H9 (cell line): ENCODE measurements at regions not wholly inside any gene's neighbourhood (a gene's known extent, or its start where the extent isn't known, plus 50 kb on each side); places are given as distances from the start of the nearest gene placed in this dataset.

Experiments
- DNase-seq: peaks from one replicate; pipeline ENCODE4 v3.0.0-alpha.2; 2017
- H2AFZ ChIP-seq: one replicate; pipeline ENCODE4 v1.6.1; 2013; ENCODE audit warnings: mild to moderate bottlenecking, low read length, control low read depth, moderate library complexity
- H2AK5ac ChIP-seq: 2 replicates; pipeline ENCODE4 v1.6.1; 2013; ENCODE audit warnings: low read length, control low read depth, mixed read lengths; ENCODE audit not compliant: insufficient read length
- H2BK120ac ChIP-seq: one replicate; pipeline ENCODE4 v1.6.1; 2013; ENCODE audit warnings: low read depth, mild to moderate bottlenecking, low read length, control low read depth, inconsistent platforms; ENCODE audit not compliant: poor library complexity, severe bottlenecking
- H2BK12ac ChIP-seq: 2 replicates; pipeline ENCODE4 v1.6.1; 2013; ENCODE audit warnings: low read length, control low read depth, mixed read lengths, low read depth; ENCODE audit not compliant: insufficient read length
- H2BK15ac ChIP-seq: 2 replicates; pipeline ENCODE4 v1.6.1; 2013; ENCODE audit warnings: low read depth, low read length, control low read depth
- H2BK20ac ChIP-seq: one replicate; pipeline ENCODE4 v1.6.1; 2013; ENCODE audit warnings: low read depth, mild to moderate bottlenecking, low read length, control low read depth, inconsistent platforms; ENCODE audit not compliant: poor library complexity, severe bottlenecking
- H2BK5ac ChIP-seq: 2 replicates; pipeline ENCODE4 v1.6.1; 2013; ENCODE audit warnings: low read length, control low read depth, mixed read lengths; ENCODE audit not compliant: insufficient read length
- H3K14ac ChIP-seq: 2 replicates; pipeline ENCODE4 v1.6.1; 2013; ENCODE audit warnings: low read length, control low read depth; ENCODE audit not compliant: insufficient read depth
- H3K18ac ChIP-seq: 2 replicates; pipeline ENCODE4 v1.6.1; 2013; ENCODE audit warnings: low read depth, mild to moderate bottlenecking, mixed read lengths, low read length, control low read depth; ENCODE audit not compliant: insufficient read length
- H3K23ac ChIP-seq: 2 replicates; pipeline ENCODE4 v1.6.1; 2013; ENCODE audit warnings: low read length, control low read depth, mixed read lengths, low read depth; ENCODE audit not compliant: insufficient read length
- H3K23me2 ChIP-seq: 2 replicates; pipeline ENCODE4 v1.6.1; 2013; ENCODE audit warnings: low read depth, mild to moderate bottlenecking, mixed read lengths, low read length, control low read depth; ENCODE audit not compliant: insufficient read length, poor library complexity, severe bottlenecking
- H3K27ac ChIP-seq: 2 replicates; pipeline ENCODE4 v1.5.1; 2013; ENCODE audit warnings: low read length, control low read depth, mixed read lengths, low read depth; ENCODE audit not compliant: insufficient read length
- H3K27me3 ChIP-seq: 2 replicates; pipeline ENCODE4 v1.6.1; 2013; ENCODE audit warnings: low read length, control low read depth, inconsistent platforms; ENCODE audit not compliant: insufficient read depth
- H3K4ac ChIP-seq: 2 replicates; pipeline ENCODE4 v1.6.1; 2013; ENCODE audit warnings: low read depth, mild to moderate bottlenecking, control low read depth, inconsistent platforms, low read length, moderate library complexity
- H3K4me1 ChIP-seq: 2 replicates; pipeline ENCODE4 v1.6.1; 2013; ENCODE audit warnings: low read length, control low read depth, inconsistent platforms; ENCODE audit not compliant: insufficient read depth
- H3K4me2 ChIP-seq: 2 replicates; pipeline ENCODE4 v1.6.1; 2013; ENCODE audit warnings: low read length, control low read depth, mixed read lengths; ENCODE audit not compliant: insufficient read length, insufficient read depth
- H3K56ac ChIP-seq: 2 replicates; pipeline ENCODE4 v1.6.1; 2013; ENCODE audit warnings: low read depth, mild to moderate bottlenecking, mixed read lengths, low read length, control low read depth; ENCODE audit not compliant: insufficient read length
- H3K79me1 ChIP-seq: 2 replicates; pipeline ENCODE4 v1.6.1; 2013; ENCODE audit warnings: low read depth, mild to moderate bottlenecking, moderate library complexity, low read length, control low read depth, inconsistent platforms; ENCODE audit not compliant: insufficient read depth, poor library complexity, severe bottlenecking
- H3K79me2 ChIP-seq: 2 replicates; pipeline ENCODE4 v1.6.1; 2013; ENCODE audit warnings: low read length, control low read depth, inconsistent platforms; ENCODE audit not compliant: insufficient read depth
- H3K9ac ChIP-seq: 2 replicates; pipeline ENCODE4 v1.6.1; 2013; ENCODE audit warnings: low read length, control low read depth, mixed read lengths; ENCODE audit not compliant: insufficient read length; ENCODE audit errors: extremely low read depth
- H3K9me3 ChIP-seq: one replicate; pipeline ENCODE4 v1.6.1; 2013; ENCODE audit warnings: low read depth, low read length, inconsistent platforms; ENCODE audit not compliant: control insufficient read depth
- H3T11ph ChIP-seq: one replicate; pipeline ENCODE4 v1.6.1; 2013; ENCODE audit warnings: mild to moderate bottlenecking, low read length, control low read depth, inconsistent platforms
- H4K20me1 ChIP-seq: one replicate; pipeline ENCODE4 v1.6.1; 2013; ENCODE audit not compliant: control insufficient read depth, insufficient read length, insufficient read depth
- H4K5ac ChIP-seq: 2 replicates; pipeline ENCODE4 v1.6.1; 2013; ENCODE audit warnings: low read depth, mild to moderate bottlenecking, mixed read lengths, low read length, control low read depth; ENCODE audit not compliant: insufficient read length
- H4K8ac ChIP-seq: replicated peaks from 2 replicates; pipeline ENCODE4 v1.6.1; 2013; ENCODE audit warnings: low read length, control low read depth, mixed read lengths, low read depth; ENCODE audit not compliant: insufficient read length
- H4K91ac ChIP-seq: 2 replicates; pipeline ENCODE4 v1.6.1; 2013; ENCODE audit warnings: low read depth, mild to moderate bottlenecking, moderate library complexity, mixed read lengths, low read length, control low read depth; ENCODE audit not compliant: insufficient read length
- H3K27ac Mint-ChIP-seq, 3 experiments: 2 replicates in 2 of 3; 3 replicates in 1 of 3; pipeline ENCODE4 v1.8.0; 2020 to 2021; ENCODE audit warnings: mixed read lengths in 3 of 3, mild to moderate bottlenecking in 1 of 3, moderate library complexity in 1 of 3
- H3K27me3 Mint-ChIP-seq: 2 replicates; pipeline ENCODE4 v1.8.0; 2021; ENCODE audit warnings: low read depth, mild to moderate bottlenecking, moderate library complexity, mixed read lengths
- H3K36me3 Mint-ChIP-seq, 3 experiments: 2 replicates in 2 of 3; 3 replicates in 1 of 3; pipeline ENCODE4 v1.8.0; 2020 to 2021; ENCODE audit warnings: low read depth in 3 of 3, mixed read lengths in 3 of 3; ENCODE audit not compliant: insufficient read depth in 1 of 3
- H3K4me1 Mint-ChIP-seq, 2 experiments: 2 replicates each; pipeline ENCODE4 v1.8.0; 2020; ENCODE audit warnings: mixed read lengths in 2 of 2
- H3K4me3 Mint-ChIP-seq, 2 experiments: 2 replicates in 1 of 2; 3 replicates in 1 of 2; pipeline ENCODE4 v1.8.0; 2020 to 2021; ENCODE audit warnings: mild to moderate bottlenecking in 2 of 2, mixed read lengths in 2 of 2, moderate library complexity in 1 of 2
- H3K9me3 Mint-ChIP-seq, 2 experiments: 2 replicates in 1 of 2; 3 replicates in 1 of 2; pipeline ENCODE4 v1.8.0; 2020; ENCODE audit warnings: mild to moderate bottlenecking in 2 of 2, mixed read lengths in 2 of 2, moderate library complexity in 1 of 2
- WGBS: extraction: QIAGEN DNeasy Blood & Tissue Kit; methylation state at CpG from one replicate; pipeline ENCODE4 v1.1.7; 2013; ENCODE audit warnings: missing lambda C conversion rate, low lambda C conversion rate, mixed read lengths; ENCODE audit not compliant: insufficient read length; ENCODE audit errors: extremely low coverage; 5-methylcytosine and 5-hydroxymethylcytosine counted together
- TF ChIP-seq, protein P1 (sequence below): fragments of 200-600 bp; sonication (generic); conservative IDR thresholded peaks from 3 replicates; pipeline ENCODE4 v1.8.0; 2021; ENCODE audit warnings: antibody characterized with exemption, mild to moderate bottlenecking

GRCh38 chr11:115920092-115920461 is 415.9 kb upstream of the CADM1 start:
- Histone ChIP-seq H3K56ac (no peak overlapping the region), H3T11ph (no peak overlapping the region), H2BK20ac (no peak overlapping the region), H3K79me2 (no peaks in the 10 kb centered on the region), H3K14ac (no peak overlapping the region), H4K5ac (no peak overlapping the region), H4K20me1 (no peaks in the 10 kb centered on the region), H2AK5ac (no peak overlapping the region), H3K4ac (no peak overlapping the region), H3K27ac (no peak overlapping the region), H4K91ac (no peak overlapping the region), H4K8ac (no peak overlapping the region), H3K9me3 (no peaks in the 10 kb centered on the region), H3K27me3 (no peaks in the 10 kb centered on the region), H3K79me1 (no peaks in the 10 kb centered on the region), H2BK120ac (no peak overlapping the region), H3K4me1 (no peaks in the 10 kb centered on the region), H2BK12ac (no peak overlapping the region), H3K9ac (no peak overlapping the region), H3K4me2 (no peak overlapping the region), H2AFZ (no peak overlapping the region), H2BK15ac (no peak overlapping the region), H3K23me2 (no peaks in the 10 kb centered on the region), H3K23ac (no peak overlapping the region), H3K18ac (no peak overlapping the region), H2BK5ac (no peak overlapping the region)
- Mint-ChIP-seq H3K4me3 (no peak overlapping the region), H3K27me3 (peaks cover 48% of the 10 kb centered on the region), H3K9me3 (no peaks in the 10 kb centered on the region; a peak in 1 of 5 replicates), H3K27ac (no peak overlapping the region), H3K36me3 (no peaks in the 10 kb centered on the region), H3K4me1 (peaks cover 0 to 18% of the 10 kb centered on the region in 2 experiments; a peak in 2 of 4 replicates)
- DNase-seq = no peak
- WGBS = no CpG with 5 or more reads among the region's 1 CpG
- TF ChIP-seq, protein P1, sequence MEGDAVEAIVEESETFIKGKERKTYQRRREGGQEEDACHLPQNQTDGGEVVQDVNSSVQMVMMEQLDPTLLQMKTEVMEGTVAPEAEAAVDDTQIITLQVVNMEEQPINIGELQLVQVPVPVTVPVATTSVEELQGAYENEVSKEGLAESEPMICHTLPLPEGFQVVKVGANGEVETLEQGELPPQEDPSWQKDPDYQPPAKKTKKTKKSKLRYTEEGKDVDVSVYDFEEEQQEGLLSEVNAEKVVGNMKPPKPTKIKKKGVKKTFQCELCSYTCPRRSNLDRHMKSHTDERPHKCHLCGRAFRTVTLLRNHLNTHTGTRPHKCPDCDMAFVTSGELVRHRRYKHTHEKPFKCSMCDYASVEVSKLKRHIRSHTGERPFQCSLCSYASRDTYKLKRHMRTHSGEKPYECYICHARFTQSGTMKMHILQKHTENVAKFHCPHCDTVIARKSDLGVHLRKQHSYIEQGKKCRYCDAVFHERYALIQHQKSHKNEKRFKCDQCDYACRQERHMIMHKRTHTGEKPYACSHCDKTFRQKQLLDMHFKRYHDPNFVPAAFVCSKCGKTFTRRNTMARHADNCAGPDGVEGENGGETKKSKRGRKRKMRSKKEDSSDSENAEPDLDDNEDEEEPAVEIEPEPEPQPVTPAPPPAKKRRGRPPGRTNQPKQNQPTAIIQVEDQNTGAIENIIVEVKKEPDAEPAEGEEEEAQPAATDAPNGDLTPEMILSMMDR = no peak
